HG02885 (cell line): ENCODE measurements at regions not wholly inside any gene's neighbourhood (a gene's known extent, or its start where the extent isn't known, plus 50 kb on each side); places are given as distances from the start of the nearest gene placed in this dataset.

Experiments
- ATAC-seq: cut with Tn5 transposase; IDR thresholded peaks from one replicate; pipeline ENCODE4 v1.9.1; 2021; ENCODE audit warnings: mild to moderate bottlenecking; ENCODE audit not compliant: unreplicated experiment, poor library complexity

GRCh38 chr14:73800970-73801515, 50.6 kb upstream of the PTGR2 start:
- ATAC-seq, result no peak

DNA sequence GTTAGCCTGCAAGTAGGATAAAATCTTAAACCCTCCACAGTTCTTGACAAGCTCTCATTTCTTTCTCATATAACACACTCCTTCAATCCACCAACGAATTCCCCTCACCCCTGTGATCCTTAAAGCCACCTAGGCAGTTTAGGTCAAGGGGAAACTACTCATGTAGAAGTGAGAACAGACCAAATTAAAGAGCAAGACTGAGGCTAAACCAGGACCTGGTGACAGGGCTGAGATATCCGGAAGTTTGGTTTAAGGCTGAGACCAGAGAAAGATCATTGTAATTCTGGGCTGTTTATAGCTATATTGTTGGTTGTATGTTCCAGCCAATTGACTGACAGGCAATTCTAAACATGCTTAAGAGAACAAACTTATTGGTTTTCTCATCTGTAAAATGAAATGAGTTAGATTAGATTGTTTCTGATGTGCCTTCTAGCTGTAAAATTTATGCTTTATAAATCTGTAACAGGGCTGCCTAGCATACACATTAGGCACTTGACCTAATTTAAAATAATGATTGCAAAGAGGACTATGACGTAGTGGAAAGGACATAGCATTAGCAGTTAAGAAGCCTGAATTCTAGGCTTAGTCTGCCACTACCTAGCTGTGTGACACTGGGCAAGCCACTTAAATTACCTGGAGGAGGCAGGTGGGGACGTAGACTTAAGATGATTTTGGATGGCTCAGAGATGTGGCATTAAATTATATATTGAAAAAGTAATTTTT, 53.9 kb upstream of the PTGR2 start:
- no peak for ATAC-seq

GRCh38 chr14:73796893-73797542, 54.6 kb upstream of the PTGR2 start:
- ATAC-seq, result no peak

DNA sequence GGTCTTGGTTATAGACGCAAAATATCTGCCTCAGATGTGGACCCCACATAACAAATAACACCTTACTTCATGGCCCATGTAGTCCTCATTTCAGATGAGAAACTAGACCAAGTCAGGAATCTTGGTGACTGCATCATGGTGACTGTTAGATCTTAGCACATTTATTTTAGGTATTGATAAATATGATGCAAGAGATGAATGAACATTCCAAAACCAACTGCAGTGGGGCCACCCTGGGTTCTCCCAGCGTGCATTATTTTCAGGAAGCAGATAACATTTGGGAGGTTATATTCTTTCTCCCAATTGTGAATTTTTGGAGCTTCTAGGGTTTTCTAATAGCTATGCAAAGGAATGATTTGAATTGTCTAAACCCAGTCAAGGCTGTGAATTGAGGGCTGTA, 55.2 kb upstream of the PTGR2 start:
- ATAC-seq, result no peak

DNA sequence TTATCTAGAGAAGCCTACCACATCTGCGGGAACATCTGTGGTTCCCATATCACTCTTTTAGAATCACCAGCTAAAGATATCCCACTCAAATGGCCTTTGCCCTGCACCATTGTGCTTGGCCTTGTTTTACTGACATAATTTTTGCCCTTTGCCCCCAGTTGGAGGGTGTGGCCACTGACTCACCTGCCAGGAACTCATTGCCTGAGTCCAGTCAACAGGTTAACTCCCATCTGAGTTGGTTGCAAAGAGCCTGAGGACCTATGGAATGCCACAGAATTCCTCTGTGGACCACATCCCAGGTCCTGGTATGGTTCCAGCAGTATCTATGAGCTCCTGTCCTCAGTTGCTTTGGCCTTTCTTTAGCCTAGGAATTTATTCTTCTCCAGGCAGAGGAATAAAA, 55.7 kb upstream of the PTGR2 start:
- no peak for ATAC-seq

DNA sequence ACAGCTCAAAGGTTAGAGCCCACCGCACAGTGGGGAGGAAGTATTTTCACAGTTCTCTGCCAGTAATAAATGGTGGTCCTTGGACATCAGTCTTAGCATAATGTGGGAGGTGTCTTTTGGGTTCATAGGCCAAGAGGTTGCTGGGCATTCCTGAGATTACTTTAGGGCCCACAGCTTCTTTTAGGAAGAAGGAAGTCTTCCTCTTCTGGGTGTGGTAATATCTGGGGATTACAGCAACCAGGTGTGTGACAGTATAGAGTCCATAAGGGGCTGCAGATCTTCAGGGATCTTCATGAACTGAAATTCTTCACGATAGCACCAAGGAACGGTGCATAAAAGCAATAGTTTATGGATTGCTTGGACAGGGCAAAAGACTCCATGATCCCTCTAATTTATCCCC, 56.2 kb upstream of the PTGR2 start:
- ATAC-seq, result no peak

DNA sequence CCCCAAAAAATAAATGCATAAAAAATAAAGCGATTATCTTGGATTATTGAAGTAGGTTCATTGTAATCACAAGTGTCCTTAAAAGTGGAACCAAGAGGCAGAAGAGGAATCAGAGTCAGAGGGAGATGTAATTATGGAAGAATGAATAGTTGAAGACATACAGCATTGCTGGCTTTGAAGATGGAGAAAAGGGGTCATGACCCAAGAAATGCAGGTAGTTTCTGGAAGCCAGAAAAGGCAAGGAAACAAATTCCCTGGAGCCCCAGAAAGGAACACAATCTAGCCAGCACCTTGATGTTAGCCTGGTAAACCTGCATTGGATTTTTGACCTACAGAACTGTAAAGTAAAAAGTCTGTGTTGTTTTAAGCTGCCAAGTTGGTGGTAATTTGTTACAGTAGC, 57.5 kb upstream of the PTGR2 start:
- ATAC-seq, result no peak

DNA sequence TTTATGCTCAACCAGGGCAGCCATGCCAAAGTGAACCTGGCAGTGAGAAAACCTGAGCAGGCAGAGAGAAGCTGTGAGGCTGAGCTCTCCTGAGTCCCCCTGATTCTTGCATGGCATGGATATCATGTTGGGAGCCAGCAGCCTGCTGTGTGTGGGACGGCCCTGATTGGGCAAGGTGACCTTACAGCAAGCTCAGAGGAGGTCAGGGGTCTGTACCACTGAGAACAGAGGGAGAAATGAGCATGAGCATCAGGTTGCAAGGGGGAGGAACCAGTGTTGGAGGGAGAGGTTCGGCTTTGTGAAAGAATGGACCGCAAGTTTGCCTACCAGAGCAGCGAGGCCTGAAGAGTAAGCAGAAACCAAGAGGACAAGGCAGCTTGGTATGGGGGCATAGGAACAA, 59.1 kb upstream of the PTGR2 start:
- no peak for ATAC-seq

DNA sequence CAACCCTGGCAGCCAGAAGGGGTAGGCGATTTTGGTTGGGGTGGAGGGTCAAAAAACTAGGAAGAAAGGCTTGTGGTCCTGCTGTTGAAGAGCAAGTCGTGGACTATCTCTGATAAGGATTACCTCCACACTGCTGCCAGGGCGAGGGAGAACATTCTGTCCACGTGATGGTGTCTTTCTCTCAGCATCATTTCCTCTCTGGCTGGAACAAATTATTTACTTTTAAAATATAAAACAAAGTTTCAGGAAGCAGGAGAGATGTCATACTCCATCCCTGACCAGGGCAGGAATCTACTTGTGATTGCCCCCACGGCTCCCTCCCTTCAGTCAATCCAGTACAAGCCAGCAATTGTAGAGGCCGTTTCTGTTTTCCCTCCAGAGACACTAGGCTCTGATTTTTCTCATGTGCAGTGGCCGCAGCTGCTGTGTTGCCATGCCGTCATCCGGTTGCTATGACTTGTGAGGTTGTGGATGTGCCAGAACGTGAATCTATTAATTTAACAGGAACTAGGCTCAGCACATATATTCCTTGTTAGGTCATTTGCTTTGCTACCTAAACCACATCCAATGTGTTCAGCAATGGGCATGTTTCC, 61.5 kb upstream of the PTGR2 start:
- no peak for ATAC-seq

GRCh38 chr14:73788701-73789551, 62.7 kb upstream of the PTGR2 start:
- no peak for ATAC-seq

DNA sequence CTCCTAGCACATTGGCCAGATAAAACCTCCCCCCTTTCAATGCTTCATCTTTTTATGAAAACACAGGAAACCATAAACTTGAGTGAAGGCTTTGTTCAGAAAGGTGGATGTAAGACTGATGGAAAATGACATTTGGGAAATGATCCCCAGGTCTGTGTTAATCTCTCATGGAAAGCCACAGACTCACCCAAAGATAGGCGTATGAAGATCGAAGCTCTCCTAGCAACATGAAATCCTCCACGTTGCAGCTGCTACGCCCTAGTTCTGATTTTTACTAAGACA, 63.4 kb upstream of the PTGR2 start:
- ATAC-seq, result no peak

GRCh38 chr14:73787486-73788316, 63.9 kb upstream of the PTGR2 start:
- peak; percentile 43 for ATAC-seq

- ATAC-seq, result peak; percentile 57
These were observed 64.8 kb upstream of the PTGR2 start for GRCh38 chr14:73786636-73787485.

- no peak for ATAC-seq
These were observed 65.6 kb upstream of the PTGR2 start for GRCh38 chr14:73785834-73786635.

DNA sequence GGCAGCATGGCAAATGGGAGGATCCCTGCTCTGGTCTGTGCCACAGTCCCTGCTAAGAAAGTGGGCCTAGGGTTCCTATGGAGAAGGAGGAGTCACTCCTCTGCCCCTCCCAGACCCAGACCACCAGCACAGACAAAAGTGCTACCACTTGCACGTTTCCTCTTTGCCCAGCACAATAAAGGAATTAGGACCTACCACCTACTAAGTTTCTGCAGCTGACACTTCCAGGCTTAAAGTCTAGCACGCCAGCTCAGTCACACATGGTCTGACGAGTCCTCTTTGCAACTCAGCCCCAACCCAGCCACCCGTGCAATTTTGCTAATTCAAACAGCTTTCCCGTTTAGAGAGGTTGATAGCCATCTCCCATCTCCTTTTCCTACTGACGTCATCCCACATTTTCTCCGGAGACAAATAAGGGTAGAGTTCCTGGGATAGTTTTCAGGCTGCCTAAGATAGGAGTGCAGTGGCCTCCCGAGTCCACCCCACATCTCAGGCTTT, 66.2 kb upstream of the PTGR2 start:
- no peak for ATAC-seq

DNA sequence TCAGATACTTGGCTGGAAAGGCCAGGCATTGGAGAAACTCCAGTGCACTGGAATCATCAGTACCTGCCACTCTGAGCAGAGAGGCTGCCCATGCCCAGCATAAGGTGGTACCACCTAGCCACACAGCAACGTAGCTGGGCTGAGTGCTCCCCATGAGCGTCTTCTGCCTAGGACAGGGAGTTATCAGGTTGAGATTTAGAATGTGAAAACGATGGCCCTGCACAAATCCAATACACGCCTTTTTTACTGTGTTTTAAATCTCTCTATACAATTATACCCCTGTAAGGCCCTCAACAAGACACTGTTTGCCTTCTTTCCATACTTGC, 66.7 kb upstream of the PTGR2 start:
- ATAC-seq, result no peak

DNA sequence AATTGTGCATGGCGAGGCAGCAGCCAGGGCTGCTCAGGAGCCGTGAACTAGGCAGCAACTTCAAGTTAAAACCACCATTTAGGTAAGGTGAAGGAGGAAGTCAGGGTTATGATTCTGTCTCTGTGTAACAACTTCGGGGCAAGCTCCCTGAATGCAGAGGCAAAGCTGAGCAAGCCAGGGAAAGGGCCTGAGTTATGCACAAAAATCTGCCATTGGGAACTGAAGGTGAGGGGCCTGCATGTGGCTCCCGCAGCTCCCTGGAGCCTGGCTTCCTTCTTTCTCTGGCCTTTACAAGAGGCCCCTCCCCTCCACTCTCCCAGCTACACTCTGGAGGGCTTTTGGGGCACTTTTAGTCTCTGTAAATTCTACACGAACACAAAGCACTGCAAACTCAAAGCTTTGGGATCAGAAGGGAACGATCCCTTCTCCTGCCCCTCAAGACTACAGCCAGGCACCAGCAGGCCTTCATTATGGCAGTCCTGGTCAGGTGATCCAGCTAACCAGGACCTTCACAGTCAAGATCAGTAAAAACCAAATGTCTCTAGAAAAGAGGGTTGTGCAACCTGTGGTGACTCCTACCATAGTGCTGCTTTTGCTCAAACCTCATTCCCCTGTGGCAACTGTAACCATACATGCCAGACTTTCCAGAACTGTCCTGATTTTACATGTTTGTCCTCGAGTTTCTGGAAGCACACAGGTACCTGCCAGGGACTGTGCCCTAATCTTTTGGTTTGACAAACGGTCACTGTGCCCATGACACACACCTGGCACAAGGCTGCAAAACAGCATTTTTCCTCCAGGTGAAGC, 67.2 kb upstream of the PTGR2 start:
- ATAC-seq, result no peak
